HEK293 (cell line): ENCODE measurements at regions not wholly inside any gene's neighbourhood (a gene's known extent, or its start where the extent isn't known, plus 50 kb on each side); places are given as distances from the start of the nearest gene placed in this dataset.

Experiments
- CTCF ChIA-PET: fragments of 350-600 bp; formaldehyde crosslinking; extraction: SDS; loops from one replicate; lab custom pipeline; 2021; ENCODE audit warnings: antibody characterized with exemption; lab: Yijun Ruan, JAX
- POLR2A ChIA-PET: fragments of 300-600 bp; formaldehyde crosslinking; extraction: SDS; loops from one replicate; lab custom pipeline; 2020; ENCODE audit warnings: antibody characterized with exemption, inconsistent platforms; lab: Yijun Ruan, JAX
- H3K27ac ChIP-seq: fragments of 200-500 bp; sonication (Bioruptor generic); 2 replicates; pipeline ENCODE4 v1.5.1; 2014; ENCODE audit warnings: low read depth, low read length, control low read depth, inconsistent platforms; ENCODE audit errors: extremely low read depth
- H3K36me3 ChIP-seq, 2 experiments: fragments of 200-500 bp in 1 of 2; sonication (Bioruptor generic) in 1 of 2; 1 replicate in 1 of 2; 2 replicates in 1 of 2; pipeline ENCODE4 v1.5.1; 2014 to 2017; ENCODE audit warnings: inconsistent platforms in 2 of 2, low read length in 2 of 2; ENCODE audit not compliant: control insufficient read depth in 2 of 2, insufficient read depth in 1 of 2
- H3K4me1 ChIP-seq: fragments of 200-500 bp; sonication (Bioruptor generic); 2 replicates; pipeline ENCODE4 v1.5.1; 2014; ENCODE audit warnings: mild to moderate bottlenecking, low read length, inconsistent platforms; ENCODE audit not compliant: control insufficient read depth, insufficient read depth
- H3K4me3 ChIP-seq: 2 replicates; pipeline ENCODE4 v1.5.1; 2011; ENCODE audit warnings: low read depth, mild to moderate bottlenecking, control low read depth, low read length, moderate library complexity
- H3K9me3 ChIP-seq: fragments of 200-500 bp; sonication (Bioruptor generic); 2 replicates; pipeline ENCODE4 v1.5.1; 2014; ENCODE audit warnings: low read depth, low read length, inconsistent platforms; ENCODE audit not compliant: control insufficient read depth, insufficient read depth
- SALL2 ChIP-seq: fragments of 450-650 bp; formaldehyde crosslinking; IDR thresholded peaks from 2 replicates; pipeline ENCODE4 v1.5.0; 2017; ENCODE audit warnings: missing biosample characterization, mild to moderate bottlenecking, missing genetic modification characterization, borderline replicate concordance
- SP3 ChIP-seq: fragments of 450-650 bp; formaldehyde crosslinking; IDR thresholded peaks from 2 replicates; pipeline ENCODE4 v1.5.1; 2016; ENCODE audit warnings: missing biosample characterization, missing genetic modification characterization
- ZNF112 ChIP-seq: fragments of 450-650 bp; formaldehyde crosslinking; IDR thresholded peaks from 2 replicates; pipeline ENCODE4 v1.5.0; 2017; ENCODE audit warnings: missing biosample characterization, missing genetic modification characterization
- ZNF114 ChIP-seq: fragments of 450-650 bp; formaldehyde crosslinking; IDR thresholded peaks from 2 replicates; pipeline ENCODE4 v1.5.0; 2017; ENCODE audit warnings: missing biosample characterization, missing genetic modification characterization
- ZNF133 ChIP-seq: fragments of 450-650 bp; formaldehyde crosslinking; IDR thresholded peaks from 2 replicates; pipeline ENCODE4 v1.5.1; 2016; ENCODE audit warnings: missing biosample characterization, missing genetic modification characterization
- ZNF266 ChIP-seq: fragments of 450-650 bp; formaldehyde crosslinking; IDR thresholded peaks from 2 replicates; pipeline ENCODE4 v1.5.1; 2016; ENCODE audit warnings: missing biosample characterization, missing genetic modification characterization, low read depth
- ZNF311 ChIP-seq: fragments of 450-650 bp; formaldehyde crosslinking; IDR thresholded peaks from 2 replicates; pipeline ENCODE4 v1.5.1; 2017; ENCODE audit warnings: missing biosample characterization, missing genetic modification characterization, borderline replicate concordance
- ZNF354C ChIP-seq: fragments of 450-650 bp; formaldehyde crosslinking; IDR thresholded peaks from 2 replicates; pipeline ENCODE4 v1.5.1; 2016; ENCODE audit warnings: missing biosample characterization, missing genetic modification characterization, low read depth, borderline replicate concordance
- ZNF404 ChIP-seq: fragments of 450-650 bp; formaldehyde crosslinking; IDR thresholded peaks from 2 replicates; pipeline ENCODE4 v1.5.1; 2017; ENCODE audit warnings: missing biosample characterization, missing genetic modification characterization
- ZNF423 ChIP-seq: fragments of 450-650 bp; formaldehyde crosslinking; IDR thresholded peaks from 2 replicates; pipeline ENCODE4 v1.5.1; 2016; ENCODE audit warnings: missing biosample characterization, missing genetic modification characterization
- ZNF560 ChIP-seq: fragments of 450-650 bp; formaldehyde crosslinking; IDR thresholded peaks from 2 replicates; pipeline ENCODE4 v1.5.1; 2017; ENCODE audit warnings: missing biosample characterization, missing genetic modification characterization, borderline replicate concordance
- ZSCAN30 ChIP-seq: fragments of 450-650 bp; IDR thresholded peaks from 2 replicates; pipeline ENCODE4 v1.5.1; 2018; ENCODE audit warnings: missing biosample characterization, mild to moderate bottlenecking, missing genetic modification characterization, moderate library complexity
- TF ChIP-seq, protein P1 (sequence below): fragments of 450-650 bp; formaldehyde crosslinking; IDR thresholded peaks from 2 replicates; pipeline ENCODE4 v1.5.1; 2017; ENCODE audit warnings: missing biosample characterization, missing genetic modification characterization
- TF ChIP-seq, protein P2 (sequence below): fragments of 450-650 bp; formaldehyde crosslinking; IDR thresholded peaks from 2 replicates; pipeline ENCODE4 v1.5.1; 2016; ENCODE audit warnings: missing biosample characterization, missing genetic modification characterization, low read depth
- TF ChIP-seq, protein P3 (sequence below): fragments of 450-650 bp; formaldehyde crosslinking; IDR thresholded peaks from 2 replicates; pipeline ENCODE4 v1.5.1; 2017; ENCODE audit warnings: missing biosample characterization, mild to moderate bottlenecking, missing genetic modification characterization, moderate library complexity
- TF ChIP-seq, protein P4 (sequence below): fragments of 450-650 bp; formaldehyde crosslinking; IDR thresholded peaks from 2 replicates; pipeline ENCODE4 v1.5.1; 2016; ENCODE audit warnings: missing biosample characterization, missing genetic modification characterization
- TF ChIP-seq, protein P5 (sequence below): fragments of 450-650 bp; formaldehyde crosslinking; IDR thresholded peaks from 2 replicates; pipeline ENCODE4 v1.5.1; 2016; ENCODE audit warnings: missing biosample characterization, missing genetic modification characterization
- TF ChIP-seq, protein P6 (sequence below): fragments of 450-650 bp; IDR thresholded peaks from 2 replicates; pipeline ENCODE4 v1.5.1; 2018; ENCODE audit warnings: missing biosample characterization, mild to moderate bottlenecking, missing genetic modification characterization

DNA sequence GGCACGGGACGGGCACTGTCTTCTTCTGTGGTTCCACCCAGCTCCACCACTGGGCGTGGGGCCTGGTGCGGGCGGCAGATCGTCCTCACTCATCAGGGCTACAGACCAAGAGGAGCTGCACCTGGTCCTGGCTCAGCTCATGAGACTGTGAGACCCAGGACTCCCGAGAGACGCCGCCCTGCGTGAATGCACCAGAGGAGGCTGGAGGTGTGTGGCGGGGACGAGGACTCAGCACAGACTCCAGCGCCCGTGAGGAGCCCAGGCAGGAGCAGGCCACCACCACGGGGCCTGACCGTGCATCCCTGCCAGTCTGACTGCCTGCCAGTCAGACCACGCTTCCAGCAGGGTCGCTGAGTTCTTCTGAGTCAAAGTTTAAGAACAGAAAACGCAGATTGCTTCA lies 112.5 kb upstream of the SALL3 start:
- H3K4me1 ChIP-seq = no peaks in the 10 kb centered on the region
- ChIA-PET POLR2A (no interaction called here), CTCF (no interaction called here)
- H3K36me3 ChIP-seq = no peaks in the 10 kb centered on the region
- H3K27ac ChIP-seq = no peak overlapping the region
- no peaks in the 10 kb centered on the region for H3K9me3 ChIP-seq
- no peak overlapping the region for H3K4me3 ChIP-seq
- TF ChIP-seq ZNF112 (tag by site-specific recombination) (no peak), SALL2 (tag by site-specific recombination) (no peak), ZNF114 (tag by site-specific recombination) (no peak), SP3 (tag by site-specific recombination) (no peak)
- TF ChIP-seq, protein P1, sequence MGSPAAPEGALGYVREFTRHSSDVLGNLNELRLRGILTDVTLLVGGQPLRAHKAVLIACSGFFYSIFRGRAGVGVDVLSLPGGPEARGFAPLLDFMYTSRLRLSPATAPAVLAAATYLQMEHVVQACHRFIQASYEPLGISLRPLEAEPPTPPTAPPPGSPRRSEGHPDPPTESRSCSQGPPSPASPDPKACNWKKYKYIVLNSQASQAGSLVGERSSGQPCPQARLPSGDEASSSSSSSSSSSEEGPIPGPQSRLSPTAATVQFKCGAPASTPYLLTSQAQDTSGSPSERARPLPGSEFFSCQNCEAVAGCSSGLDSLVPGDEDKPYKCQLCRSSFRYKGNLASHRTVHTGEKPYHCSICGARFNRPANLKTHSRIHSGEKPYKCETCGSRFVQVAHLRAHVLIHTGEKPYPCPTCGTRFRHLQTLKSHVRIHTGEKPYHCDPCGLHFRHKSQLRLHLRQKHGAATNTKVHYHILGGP = no peak
- TF ChIP-seq, protein P2, sequence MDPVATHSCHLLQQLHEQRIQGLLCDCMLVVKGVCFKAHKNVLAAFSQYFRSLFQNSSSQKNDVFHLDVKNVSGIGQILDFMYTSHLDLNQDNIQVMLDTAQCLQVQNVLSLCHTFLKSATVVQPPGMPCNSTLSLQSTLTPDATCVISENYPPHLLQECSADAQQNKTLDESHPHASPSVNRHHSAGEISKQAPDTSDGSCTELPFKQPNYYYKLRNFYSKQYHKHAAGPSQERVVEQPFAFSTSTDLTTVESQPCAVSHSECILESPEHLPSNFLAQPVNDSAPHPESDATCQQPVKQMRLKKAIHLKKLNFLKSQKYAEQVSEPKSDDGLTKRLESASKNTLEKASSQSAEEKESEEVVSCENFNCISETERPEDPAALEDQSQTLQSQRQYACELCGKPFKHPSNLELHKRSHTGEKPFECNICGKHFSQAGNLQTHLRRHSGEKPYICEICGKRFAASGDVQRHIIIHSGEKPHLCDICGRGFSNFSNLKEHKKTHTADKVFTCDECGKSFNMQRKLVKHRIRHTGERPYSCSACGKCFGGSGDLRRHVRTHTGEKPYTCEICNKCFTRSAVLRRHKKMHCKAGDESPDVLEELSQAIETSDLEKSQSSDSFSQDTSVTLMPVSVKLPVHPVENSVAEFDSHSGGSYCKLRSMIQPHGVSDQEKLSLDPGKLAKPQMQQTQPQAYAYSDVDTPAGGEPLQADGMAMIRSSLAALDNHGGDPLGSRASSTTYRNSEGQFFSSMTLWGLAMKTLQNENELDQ = no peak

DNA sequence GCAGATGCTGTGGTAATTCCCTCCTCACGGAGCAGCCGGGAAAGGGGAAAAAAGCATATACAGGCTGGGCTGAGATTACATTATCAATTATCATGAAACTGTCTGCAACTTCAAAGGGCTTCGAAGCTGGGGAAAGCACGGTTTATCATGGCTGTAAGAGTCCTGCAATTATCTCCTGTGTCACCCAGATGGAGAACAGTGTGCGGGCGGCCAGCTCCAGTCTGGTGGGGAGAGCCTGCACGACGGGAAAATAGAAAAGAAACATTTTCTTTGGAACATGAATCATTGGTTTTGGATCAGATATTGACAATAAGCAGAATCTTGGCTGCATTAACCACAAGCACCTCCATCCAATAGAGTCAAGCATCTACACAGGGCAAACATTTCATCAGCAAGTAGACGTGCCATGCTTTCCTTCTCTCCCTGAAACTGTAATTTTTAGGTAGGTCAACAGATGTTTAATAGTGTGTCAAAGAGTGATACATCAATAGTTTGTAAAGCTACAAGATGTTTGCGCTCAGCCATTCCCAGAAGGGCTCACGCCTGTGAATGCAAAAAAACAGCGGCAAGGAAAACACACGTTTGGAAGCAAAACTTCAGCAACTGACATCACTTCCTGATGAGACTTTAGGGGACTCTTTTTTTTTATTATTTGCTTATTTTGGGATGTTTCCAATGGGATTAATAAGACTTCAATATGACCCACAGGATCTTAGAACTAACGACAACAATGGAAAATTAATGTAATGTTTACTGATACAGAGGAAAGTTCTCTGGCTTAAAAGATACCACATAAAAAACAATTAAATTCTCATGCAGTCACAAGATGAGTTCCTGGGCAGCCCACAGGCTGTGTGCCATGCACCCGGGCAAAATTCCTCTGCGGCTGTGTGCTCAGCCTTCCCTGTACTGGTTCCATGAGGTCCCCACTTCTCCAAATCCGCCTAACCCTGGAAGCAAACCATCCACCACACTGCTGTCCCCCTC lies 111.0 kb upstream of the SALL3 start:
- Histone ChIP-seq H3K4me3 (no peak overlapping the region), H3K27ac (no peak overlapping the region), H3K4me1 (no peaks in the 10 kb centered on the region), H3K36me3 (no peaks in the 10 kb centered on the region), H3K9me3 (no peaks in the 10 kb centered on the region)
- POLR2A ChIA-PET = no interaction called here
- TF ChIP-seq, protein P3, sequence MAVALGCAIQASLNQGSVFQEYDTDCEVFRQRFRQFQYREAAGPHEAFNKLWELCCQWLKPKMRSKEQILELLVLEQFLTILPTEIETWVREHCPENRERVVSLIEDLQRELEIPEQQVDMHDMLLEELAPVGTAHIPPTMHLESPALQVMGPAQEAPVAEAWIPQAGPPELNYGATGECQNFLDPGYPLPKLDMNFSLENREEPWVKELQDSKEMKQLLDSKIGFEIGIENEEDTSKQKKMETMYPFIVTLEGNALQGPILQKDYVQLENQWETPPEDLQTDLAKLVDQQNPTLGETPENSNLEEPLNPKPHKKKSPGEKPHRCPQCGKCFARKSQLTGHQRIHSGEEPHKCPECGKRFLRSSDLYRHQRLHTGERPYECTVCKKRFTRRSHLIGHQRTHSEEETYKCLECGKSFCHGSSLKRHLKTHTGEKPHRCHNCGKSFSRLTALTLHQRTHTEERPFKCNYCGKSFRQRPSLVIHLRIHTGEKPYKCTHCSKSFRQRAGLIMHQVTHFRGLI = no peak
- TF ChIP-seq ZSCAN30 (tag by site-specific recombination) = no peak
- TF ChIP-seq ZNF112 (tag by site-specific recombination) = no peak
- TF ChIP-seq ZNF266 = no peak
- TF ChIP-seq ZNF311 (tag by site-specific recombination) = no peak
- no peak for TF ChIP-seq ZNF133 (tag by site-specific recombination)
- TF ChIP-seq, protein P4, sequence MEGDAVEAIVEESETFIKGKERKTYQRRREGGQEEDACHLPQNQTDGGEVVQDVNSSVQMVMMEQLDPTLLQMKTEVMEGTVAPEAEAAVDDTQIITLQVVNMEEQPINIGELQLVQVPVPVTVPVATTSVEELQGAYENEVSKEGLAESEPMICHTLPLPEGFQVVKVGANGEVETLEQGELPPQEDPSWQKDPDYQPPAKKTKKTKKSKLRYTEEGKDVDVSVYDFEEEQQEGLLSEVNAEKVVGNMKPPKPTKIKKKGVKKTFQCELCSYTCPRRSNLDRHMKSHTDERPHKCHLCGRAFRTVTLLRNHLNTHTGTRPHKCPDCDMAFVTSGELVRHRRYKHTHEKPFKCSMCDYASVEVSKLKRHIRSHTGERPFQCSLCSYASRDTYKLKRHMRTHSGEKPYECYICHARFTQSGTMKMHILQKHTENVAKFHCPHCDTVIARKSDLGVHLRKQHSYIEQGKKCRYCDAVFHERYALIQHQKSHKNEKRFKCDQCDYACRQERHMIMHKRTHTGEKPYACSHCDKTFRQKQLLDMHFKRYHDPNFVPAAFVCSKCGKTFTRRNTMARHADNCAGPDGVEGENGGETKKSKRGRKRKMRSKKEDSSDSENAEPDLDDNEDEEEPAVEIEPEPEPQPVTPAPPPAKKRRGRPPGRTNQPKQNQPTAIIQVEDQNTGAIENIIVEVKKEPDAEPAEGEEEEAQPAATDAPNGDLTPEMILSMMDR (tag by site-specific recombination) = no peak
- CTCF ChIA-PET = no interaction called here

DNA sequence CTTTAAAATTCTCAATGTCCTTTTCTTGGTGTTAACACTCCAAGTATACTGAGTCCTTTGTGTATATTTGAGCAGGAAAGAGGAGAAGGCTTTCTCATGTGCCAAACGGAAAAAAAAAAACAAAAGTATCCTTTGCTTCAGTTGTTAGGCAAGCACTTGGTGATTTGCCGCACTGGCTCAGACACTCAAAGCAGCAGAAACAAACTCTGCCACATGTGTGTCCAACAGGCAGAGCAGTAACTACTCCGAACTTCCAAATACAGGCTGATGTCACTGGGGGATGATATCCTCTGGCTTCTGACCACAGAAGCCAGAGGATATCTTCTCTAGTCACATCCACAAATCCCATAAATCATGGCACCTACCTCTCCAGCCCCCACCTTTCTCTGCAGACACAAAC lies 108.0 kb upstream of the SALL3 start:
- H3K9me3 ChIP-seq = no peaks in the 10 kb centered on the region
- no peaks in the 10 kb centered on the region for H3K4me1 ChIP-seq
- H3K27ac ChIP-seq = no peak overlapping the region
- H3K4me3 ChIP-seq = no peak overlapping the region
- POLR2A ChIA-PET = no interaction called here
- no peaks in the 10 kb centered on the region for H3K36me3 ChIP-seq
- CTCF ChIA-PET = interaction anchor here (0.7 kb wide), 1 partner anchor 14 kb away, joined by 3 read pairs; no protein-coding TSS in a partner anchor
- TF ChIP-seq ZNF354C (tag by site-specific recombination) = no peak
- TF ChIP-seq, protein P1 = no peak
- TF ChIP-seq ZNF560 = no peak
- TF ChIP-seq, protein P5, sequence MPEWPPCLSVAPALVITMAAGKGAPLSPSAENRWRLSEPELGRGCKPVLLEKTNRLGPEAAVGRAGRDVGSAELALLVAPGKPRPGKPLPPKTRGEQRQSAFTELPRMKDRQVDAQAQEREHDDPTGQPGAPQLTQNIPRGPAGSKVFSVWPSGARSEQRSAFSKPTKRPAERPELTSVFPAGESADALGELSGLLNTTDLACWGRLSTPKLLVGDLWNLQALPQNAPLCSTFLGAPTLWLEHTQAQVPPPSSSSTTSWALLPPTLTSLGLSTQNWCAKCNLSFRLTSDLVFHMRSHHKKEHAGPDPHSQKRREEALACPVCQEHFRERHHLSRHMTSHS = no peak
- TF ChIP-seq ZNF114 (tag by site-specific recombination) = no peak
- TF ChIP-seq ZNF404 (tag by site-specific recombination) = no peak
- TF ChIP-seq, protein P6, sequence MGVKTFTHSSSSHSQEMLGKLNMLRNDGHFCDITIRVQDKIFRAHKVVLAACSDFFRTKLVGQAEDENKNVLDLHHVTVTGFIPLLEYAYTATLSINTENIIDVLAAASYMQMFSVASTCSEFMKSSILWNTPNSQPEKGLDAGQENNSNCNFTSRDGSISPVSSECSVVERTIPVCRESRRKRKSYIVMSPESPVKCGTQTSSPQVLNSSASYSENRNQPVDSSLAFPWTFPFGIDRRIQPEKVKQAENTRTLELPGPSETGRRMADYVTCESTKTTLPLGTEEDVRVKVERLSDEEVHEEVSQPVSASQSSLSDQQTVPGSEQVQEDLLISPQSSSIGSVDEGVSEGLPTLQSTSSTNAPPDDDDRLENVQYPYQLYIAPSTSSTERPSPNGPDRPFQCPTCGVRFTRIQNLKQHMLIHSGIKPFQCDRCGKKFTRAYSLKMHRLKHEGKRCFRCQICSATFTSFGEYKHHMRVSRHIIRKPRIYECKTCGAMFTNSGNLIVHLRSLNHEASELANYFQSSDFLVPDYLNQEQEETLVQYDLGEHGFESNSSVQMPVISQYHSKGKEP (tag by site-specific recombination) = no peak
- TF ChIP-seq ZNF112 (tag by site-specific recombination) = no peak
- no peak for TF ChIP-seq ZNF423 (tag by site-specific recombination)
